ENCODE measurements at regions not wholly inside any gene's neighbourhood (a gene's known extent, or its start where the extent isn't known, plus 50 kb on each side); places are given as distances from the start of the nearest gene placed in this dataset.
A peak's percentile ranks its signal among the peaks of the same experiment; 100 is the strongest.

- TF ChIP-seq, protein P1, sequence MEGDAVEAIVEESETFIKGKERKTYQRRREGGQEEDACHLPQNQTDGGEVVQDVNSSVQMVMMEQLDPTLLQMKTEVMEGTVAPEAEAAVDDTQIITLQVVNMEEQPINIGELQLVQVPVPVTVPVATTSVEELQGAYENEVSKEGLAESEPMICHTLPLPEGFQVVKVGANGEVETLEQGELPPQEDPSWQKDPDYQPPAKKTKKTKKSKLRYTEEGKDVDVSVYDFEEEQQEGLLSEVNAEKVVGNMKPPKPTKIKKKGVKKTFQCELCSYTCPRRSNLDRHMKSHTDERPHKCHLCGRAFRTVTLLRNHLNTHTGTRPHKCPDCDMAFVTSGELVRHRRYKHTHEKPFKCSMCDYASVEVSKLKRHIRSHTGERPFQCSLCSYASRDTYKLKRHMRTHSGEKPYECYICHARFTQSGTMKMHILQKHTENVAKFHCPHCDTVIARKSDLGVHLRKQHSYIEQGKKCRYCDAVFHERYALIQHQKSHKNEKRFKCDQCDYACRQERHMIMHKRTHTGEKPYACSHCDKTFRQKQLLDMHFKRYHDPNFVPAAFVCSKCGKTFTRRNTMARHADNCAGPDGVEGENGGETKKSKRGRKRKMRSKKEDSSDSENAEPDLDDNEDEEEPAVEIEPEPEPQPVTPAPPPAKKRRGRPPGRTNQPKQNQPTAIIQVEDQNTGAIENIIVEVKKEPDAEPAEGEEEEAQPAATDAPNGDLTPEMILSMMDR (conservative IDR thresholded peaks at IDR 0.05; ENCODE audit: low read depth, low read length), result no peak
- H3K4me3 ChIP-seq (ENCODE audit: low read depth, low read length), result no peak overlapping the region
- DNase-seq (ENCODE audit: low read depth), result no peak
These were observed 230.4 kb upstream of the CA10 start for GRCh38 chr17:52388941-52389340.

GRCh38 chr17:52384695-52385094 is 226.2 kb upstream of the CA10 start:
- TF ChIP-seq, protein P1 (conservative IDR thresholded peaks at IDR 0.05; ENCODE audit: low read depth, low read length), result no peak
- no peak for DNase-seq (ENCODE audit: low read depth)
- no peak overlapping the region for H3K4me3 ChIP-seq (ENCODE audit: low read depth, low read length)

- no peak overlapping the region for H3K4me3 ChIP-seq (ENCODE audit: low read depth, low read length)
- TF ChIP-seq, protein P1 (conservative IDR thresholded peaks at IDR 0.05; ENCODE audit: low read depth, low read length), result no peak
- peak; percentile 7 for DNase-seq (ENCODE audit: low read depth)
These were observed 225.1 kb upstream of the CA10 start for GRCh38 chr17:52383493-52384100.

GRCh38 chr17:52378860-52379259 is 220.3 kb upstream of the CA10 start:
- DNase-seq (ENCODE audit: low read depth), result no peak
- H3K4me3 ChIP-seq (ENCODE audit: low read depth, low read length), result no peak overlapping the region
- TF ChIP-seq, protein P1 (conservative IDR thresholded peaks at IDR 0.05; ENCODE audit: low read depth, low read length), result no peak

GRCh38 chr17:52376137-52376536 is 217.6 kb upstream of the CA10 start:
- TF ChIP-seq, protein P1 (conservative IDR thresholded peaks at IDR 0.05; ENCODE audit: low read depth, low read length), result no peak
- no peak for DNase-seq (ENCODE audit: low read depth)
- no peak overlapping the region for H3K4me3 ChIP-seq (ENCODE audit: low read depth, low read length)

- H3K4me3 ChIP-seq (ENCODE audit: low read depth, low read length), result no peak overlapping the region
- no peak for DNase-seq (ENCODE audit: low read depth)
- TF ChIP-seq, protein P1 (conservative IDR thresholded peaks at IDR 0.05; ENCODE audit: low read depth, low read length), result no peak
These were observed 210.4 kb upstream of the CA10 start for GRCh38 chr17:52368886-52369285.

DNA sequence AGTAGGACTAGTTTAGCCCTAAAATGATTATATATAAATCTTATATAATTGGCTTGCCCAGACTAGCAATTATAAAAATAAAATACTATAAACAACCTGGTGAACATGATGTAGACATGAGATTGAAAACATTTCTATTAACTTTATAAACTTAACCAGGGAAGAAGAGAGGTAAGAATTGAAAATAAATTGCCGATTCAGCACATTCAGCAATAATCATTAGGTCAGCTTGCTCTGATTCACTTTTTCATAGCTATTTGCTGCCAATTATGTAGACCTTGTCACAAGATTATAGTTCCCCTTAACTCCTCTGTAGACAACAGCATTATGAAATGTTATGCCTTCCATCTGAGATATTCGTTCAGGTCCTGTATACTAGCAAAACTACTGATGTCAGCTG is 199.3 kb upstream of the CA10 start:
- DNase-seq (ENCODE audit: low read depth), result no peak
- no peak overlapping the region for H3K4me3 ChIP-seq (ENCODE audit: low read depth, low read length)
- TF ChIP-seq, protein P1 (conservative IDR thresholded peaks at IDR 0.05; ENCODE audit: low read depth, low read length), result no peak
